ENCODE measurements at regions not wholly inside any gene's neighbourhood (a gene's known extent, or its start where the extent isn't known, plus 50 kb on each side); places are given as distances from the start of the nearest gene placed in this dataset.

DNA sequence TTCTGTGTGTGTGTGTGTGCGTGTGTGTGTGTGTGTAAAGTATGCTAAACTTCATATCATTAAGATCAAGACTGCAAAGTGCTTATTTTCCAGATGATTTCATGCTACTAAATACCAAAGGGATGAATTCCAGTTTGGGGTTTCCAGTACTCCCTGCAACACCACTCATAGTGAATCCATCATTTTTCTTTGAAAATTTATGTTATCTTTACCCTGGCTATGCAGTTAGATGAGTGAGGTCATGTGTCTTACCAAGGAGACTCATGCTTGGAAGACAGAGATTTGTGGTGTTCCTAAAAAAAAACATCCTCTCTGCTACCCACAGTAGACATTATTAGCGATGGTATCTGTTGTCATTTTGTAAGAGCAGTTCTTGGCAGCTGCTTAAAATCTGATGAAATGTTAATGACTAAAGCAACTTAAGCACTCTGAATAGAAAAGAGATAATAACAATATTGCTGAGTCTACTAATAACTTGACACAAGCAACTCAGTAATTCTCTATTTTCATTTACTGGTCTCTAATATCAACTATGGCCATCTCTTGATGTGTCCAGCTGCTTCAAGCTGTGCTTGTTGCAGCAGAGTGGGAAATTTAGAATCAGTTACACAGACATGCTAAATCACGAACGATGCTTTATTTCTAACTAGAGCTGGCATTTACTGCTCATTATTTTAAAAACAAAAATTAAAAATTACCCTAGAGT is 1953.0 kb upstream of the IGFBP7 start:
- H3K36me3 ChIP-seq (ENCODE audit: control insufficient read depth, insufficient read depth, low read length) = no peaks in the 10 kb centered on the region
- H3K4me3 ChIP-seq (ENCODE audit: insufficient read depth, low read depth, low read length) = no peak overlapping the region
- no peaks in the 10 kb centered on the region for H3K27me3 ChIP-seq (ENCODE audit: control insufficient read depth, insufficient read depth, low read length, poor library complexity, severe bottlenecking)
- no peak overlapping the region for H3K27ac ChIP-seq (ENCODE audit: insufficient read depth, low read depth, low read length, poor library complexity, severe bottlenecking)
- WGBS, 2 experiments = 98 to 100% methylated on average over 3 of the region's 4 CpGs
- H3K9me3 ChIP-seq (ENCODE audit: control insufficient read depth, low read length) = no peaks in the 10 kb centered on the region
- no peaks in the 10 kb centered on the region for H3K4me1 ChIP-seq (ENCODE audit: control insufficient read depth, insufficient read depth, low read length)

DNA sequence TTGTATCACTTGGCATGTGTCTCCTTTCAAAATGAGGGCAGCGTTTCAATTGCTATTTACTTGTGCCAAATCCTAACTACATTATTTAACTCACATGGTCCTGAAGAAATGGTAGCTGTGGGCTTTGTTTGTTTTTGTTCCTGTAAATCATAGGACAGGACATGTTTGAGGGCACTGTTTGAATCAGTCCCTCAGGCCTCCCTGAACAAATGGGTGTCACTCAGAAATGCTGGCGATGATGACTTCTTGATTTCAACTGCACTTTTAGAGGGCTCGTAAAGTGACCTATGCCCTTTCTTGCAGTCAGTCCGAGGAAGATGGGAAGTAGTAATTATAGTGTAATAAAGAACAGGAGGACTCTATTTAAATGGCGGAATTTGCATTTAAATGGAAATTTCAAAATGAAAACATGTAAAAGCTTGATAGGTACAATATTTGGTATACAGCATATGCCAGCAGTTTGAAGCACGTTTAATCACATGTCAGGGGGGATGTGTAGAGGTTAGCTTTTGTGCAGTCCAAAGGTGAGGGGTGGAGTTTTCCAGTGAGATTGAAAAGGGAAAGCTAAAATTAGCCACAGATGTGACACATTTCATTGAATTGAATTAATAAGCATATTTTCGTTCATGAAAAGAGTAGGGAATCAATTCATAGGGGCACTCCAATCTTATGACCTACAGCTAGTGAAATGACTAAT is 1958.7 kb upstream of the IGFBP7 start:
- H3K4me1 ChIP-seq (ENCODE audit: control insufficient read depth, insufficient read depth, low read length) = no peaks in the 10 kb centered on the region
- no peaks in the 10 kb centered on the region for H3K36me3 ChIP-seq (ENCODE audit: control insufficient read depth, insufficient read depth, low read length)
- no peaks in the 10 kb centered on the region for H3K9me3 ChIP-seq (ENCODE audit: control insufficient read depth, low read length)
- no peaks in the 10 kb centered on the region for H3K27me3 ChIP-seq (ENCODE audit: control insufficient read depth, insufficient read depth, low read length, poor library complexity, severe bottlenecking)
- no peak overlapping the region for H3K4me3 ChIP-seq (ENCODE audit: insufficient read depth, low read depth, low read length)
- WGBS, 2 experiments = 90 to 91% methylated on average over 6 to 7 of the region's 7 CpGs
- H3K27ac ChIP-seq (ENCODE audit: insufficient read depth, low read depth, low read length, poor library complexity, severe bottlenecking) = no peak overlapping the region

DNA sequence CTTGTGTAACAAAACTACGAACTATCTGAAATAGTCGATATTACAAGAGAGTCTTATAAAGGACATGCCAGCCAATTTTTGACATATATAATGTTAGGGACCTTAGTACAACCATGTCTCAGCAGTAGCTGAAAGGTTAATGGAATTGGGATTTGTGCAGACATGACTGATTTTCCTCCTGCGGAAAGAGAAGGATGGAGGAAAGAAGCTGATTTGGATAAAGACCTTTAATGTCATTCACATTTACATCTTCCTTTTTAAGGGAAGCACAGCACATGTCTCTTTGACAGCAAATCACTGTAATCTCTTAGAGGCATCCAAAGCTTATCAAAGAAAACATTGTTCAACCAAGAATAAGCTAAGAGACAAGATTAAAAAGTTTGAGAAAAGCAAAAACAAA is 1976.2 kb upstream of the IGFBP7 start:
- H3K4me3 ChIP-seq (ENCODE audit: insufficient read depth, low read depth, low read length) = no peak overlapping the region
- 62 to 67% methylated on average over 3 of the region's 3 CpGs for WGBS, 2 experiments
- H3K27me3 ChIP-seq (ENCODE audit: control insufficient read depth, insufficient read depth, low read length, poor library complexity, severe bottlenecking) = no peaks in the 10 kb centered on the region
- H3K4me1 ChIP-seq (ENCODE audit: control insufficient read depth, insufficient read depth, low read length) = no peaks in the 10 kb centered on the region
- no peaks in the 10 kb centered on the region for H3K36me3 ChIP-seq (ENCODE audit: control insufficient read depth, insufficient read depth, low read length)
- H3K9me3 ChIP-seq (ENCODE audit: control insufficient read depth, low read length) = no peaks in the 10 kb centered on the region
- no peak overlapping the region for H3K27ac ChIP-seq (ENCODE audit: insufficient read depth, low read depth, low read length, poor library complexity, severe bottlenecking)

DNA sequence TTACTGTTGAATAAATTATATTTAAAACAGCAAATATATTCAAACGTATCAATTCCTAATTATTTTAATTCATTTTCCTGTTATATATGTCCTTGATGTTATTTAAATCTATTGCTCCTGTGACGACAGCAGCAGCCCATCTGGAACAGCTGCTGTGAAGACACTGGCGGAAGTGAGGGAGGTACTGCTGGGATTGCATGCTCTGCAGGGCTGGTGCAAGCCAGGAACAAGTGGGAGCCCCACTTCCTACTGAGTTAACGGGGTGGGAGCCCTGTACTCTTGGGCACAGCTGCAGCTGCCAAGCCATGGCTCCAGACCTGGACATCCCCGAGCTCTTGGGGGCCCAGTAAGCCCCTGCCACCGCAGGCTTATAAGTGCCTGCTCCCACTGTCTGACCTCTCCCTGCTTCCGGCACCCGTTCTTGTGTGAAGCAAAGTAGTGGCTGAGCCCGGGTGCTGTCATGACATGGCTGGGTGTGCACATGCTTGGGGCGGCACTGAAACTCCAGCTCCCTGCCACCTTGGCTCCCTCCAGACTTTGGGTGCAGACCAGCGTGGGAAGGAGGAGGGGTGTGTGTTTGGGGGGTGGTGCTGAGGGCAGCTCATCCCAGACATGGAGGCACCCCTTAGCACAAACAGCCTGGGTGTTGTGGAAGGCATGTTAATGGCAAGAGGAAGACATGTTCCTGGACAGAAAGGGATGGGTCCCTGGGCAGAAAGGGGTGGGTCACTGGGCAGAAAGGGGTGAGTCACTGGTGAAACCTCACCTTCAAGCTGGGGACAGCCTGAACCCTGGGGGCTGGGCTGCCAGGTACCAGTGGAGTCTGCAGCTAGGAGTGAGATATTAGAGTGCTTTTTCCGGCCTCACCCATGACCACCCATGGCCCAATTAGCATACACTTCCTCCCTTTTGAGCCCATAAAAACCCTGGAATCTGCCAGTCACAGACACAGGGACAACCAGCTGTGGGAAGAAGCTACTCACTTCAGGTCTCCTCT is 1981.3 kb upstream of the IGFBP7 start:
- H3K27me3 ChIP-seq (ENCODE audit: control insufficient read depth, insufficient read depth, low read length, poor library complexity, severe bottlenecking) = no peaks in the 10 kb centered on the region
- no peak overlapping the region for H3K27ac ChIP-seq (ENCODE audit: insufficient read depth, low read depth, low read length, poor library complexity, severe bottlenecking)
- H3K9me3 ChIP-seq (ENCODE audit: control insufficient read depth, low read length) = no peaks in the 10 kb centered on the region
- no peak overlapping the region for H3K4me3 ChIP-seq (ENCODE audit: insufficient read depth, low read depth, low read length)
- H3K4me1 ChIP-seq (ENCODE audit: control insufficient read depth, insufficient read depth, low read length) = no peaks in the 10 kb centered on the region
- WGBS, 2 experiments = 92 to 94% methylated on average over 11 of the region's 12 CpGs
- no peaks in the 10 kb centered on the region for H3K36me3 ChIP-seq (ENCODE audit: control insufficient read depth, insufficient read depth, low read length)

DNA sequence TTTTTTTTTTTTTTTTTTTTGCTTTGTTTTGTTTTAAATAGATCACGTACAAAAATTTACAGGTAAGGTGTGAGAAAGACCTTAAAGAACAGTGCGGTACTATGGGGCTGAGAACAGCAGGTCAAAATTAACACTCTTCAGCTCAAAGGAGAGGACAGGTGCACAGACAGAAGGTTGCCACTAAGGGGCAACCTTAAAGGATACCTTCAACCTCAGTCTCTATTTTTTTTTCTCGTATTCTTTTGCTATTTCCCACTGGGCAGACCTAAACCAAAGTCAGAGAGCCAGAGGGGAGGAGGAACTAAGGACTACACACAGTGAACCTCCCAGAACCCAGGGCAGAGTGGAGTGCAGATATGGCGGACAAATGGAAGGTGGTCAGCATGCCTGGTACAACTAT is 1984.3 kb upstream of the IGFBP7 start:
- no peaks in the 10 kb centered on the region for H3K36me3 ChIP-seq (ENCODE audit: control insufficient read depth, insufficient read depth, low read length)
- H3K27ac ChIP-seq (ENCODE audit: insufficient read depth, low read depth, low read length, poor library complexity, severe bottlenecking) = no peak overlapping the region
- no peaks in the 10 kb centered on the region for H3K9me3 ChIP-seq (ENCODE audit: control insufficient read depth, low read length)
- H3K4me3 ChIP-seq (ENCODE audit: insufficient read depth, low read depth, low read length) = no peak overlapping the region
- WGBS, 2 experiments = 89% methylated on average over 4 of the region's 4 CpGs
- H3K27me3 ChIP-seq (ENCODE audit: control insufficient read depth, insufficient read depth, low read length, poor library complexity, severe bottlenecking) = no peaks in the 10 kb centered on the region
- no peaks in the 10 kb centered on the region for H3K4me1 ChIP-seq (ENCODE audit: control insufficient read depth, insufficient read depth, low read length)

DNA sequence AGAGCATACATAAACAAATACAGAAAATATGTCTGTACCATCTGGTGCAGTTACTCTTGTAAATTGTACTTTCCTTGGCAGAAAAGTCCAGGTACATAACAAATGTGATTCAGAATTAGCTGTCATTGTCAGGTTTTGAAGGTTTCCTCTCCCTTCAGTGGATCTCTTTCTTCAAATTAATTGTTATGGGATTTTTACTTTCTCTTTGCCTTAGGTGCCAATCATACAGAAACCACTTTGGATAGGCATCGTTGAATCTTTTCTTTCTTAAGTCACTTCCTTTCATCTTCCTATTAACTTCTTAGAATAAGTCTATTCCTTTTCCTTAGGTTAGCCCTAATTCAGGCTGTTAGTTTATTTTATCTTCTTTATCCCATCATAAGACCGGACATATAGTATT is 1992.1 kb upstream of the IGFBP7 start:
- Histone ChIP-seq H3K27ac (ENCODE audit: insufficient read depth, low read depth, low read length, poor library complexity, severe bottlenecking) (no peak overlapping the region), H3K4me1 (ENCODE audit: control insufficient read depth, insufficient read depth, low read length) (no peaks in the 10 kb centered on the region), H3K4me3 (ENCODE audit: insufficient read depth, low read depth, low read length) (no peak overlapping the region), H3K36me3 (ENCODE audit: control insufficient read depth, insufficient read depth, low read length) (no peaks in the 10 kb centered on the region), H3K9me3 (ENCODE audit: control insufficient read depth, low read length) (no peaks in the 10 kb centered on the region), H3K27me3 (ENCODE audit: control insufficient read depth, insufficient read depth, low read length, poor library complexity, severe bottlenecking) (no peaks in the 10 kb centered on the region)
- WGBS, 2 experiments = 100% methylated on average over 1 of the region's 2 CpGs

DNA sequence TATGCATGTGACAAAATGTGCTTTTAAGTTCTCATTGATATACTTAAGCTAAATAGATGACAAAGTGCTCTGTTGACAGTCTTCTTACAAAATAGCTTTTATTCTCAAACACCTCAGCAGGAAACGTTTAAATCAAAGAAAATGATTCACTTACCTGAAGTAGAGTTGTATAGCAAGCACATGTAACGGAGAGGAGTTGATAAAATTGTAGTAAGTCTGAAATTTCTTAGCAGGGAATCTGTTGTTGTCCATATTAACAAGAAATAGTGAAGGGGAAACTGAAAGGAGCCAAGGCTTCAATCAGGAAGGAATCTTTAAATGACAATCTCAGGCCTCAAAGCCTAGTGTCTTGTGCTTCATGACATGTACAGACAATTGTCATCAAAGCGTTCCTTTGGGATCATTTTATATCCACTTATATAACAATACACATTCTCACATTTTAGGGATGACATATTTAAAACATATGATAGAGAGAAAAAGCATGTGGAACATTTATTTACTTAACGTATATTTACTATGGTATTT is 2010.2 kb upstream of the IGFBP7 start:
- Histone ChIP-seq H3K4me3 (ENCODE audit: insufficient read depth, low read depth, low read length) (no peak overlapping the region), H3K4me1 (ENCODE audit: control insufficient read depth, insufficient read depth, low read length) (no peaks in the 10 kb centered on the region), H3K36me3 (ENCODE audit: control insufficient read depth, insufficient read depth, low read length) (no peaks in the 10 kb centered on the region), H3K27ac (ENCODE audit: insufficient read depth, low read depth, low read length, poor library complexity, severe bottlenecking) (no peak overlapping the region), H3K9me3 (ENCODE audit: control insufficient read depth, low read length) (no peaks in the 10 kb centered on the region), H3K27me3 (ENCODE audit: control insufficient read depth, insufficient read depth, low read length, poor library complexity, severe bottlenecking) (no peaks in the 10 kb centered on the region)
- WGBS, 2 experiments = 81 to 85% methylated on average over 3 of the region's 4 CpGs

DNA sequence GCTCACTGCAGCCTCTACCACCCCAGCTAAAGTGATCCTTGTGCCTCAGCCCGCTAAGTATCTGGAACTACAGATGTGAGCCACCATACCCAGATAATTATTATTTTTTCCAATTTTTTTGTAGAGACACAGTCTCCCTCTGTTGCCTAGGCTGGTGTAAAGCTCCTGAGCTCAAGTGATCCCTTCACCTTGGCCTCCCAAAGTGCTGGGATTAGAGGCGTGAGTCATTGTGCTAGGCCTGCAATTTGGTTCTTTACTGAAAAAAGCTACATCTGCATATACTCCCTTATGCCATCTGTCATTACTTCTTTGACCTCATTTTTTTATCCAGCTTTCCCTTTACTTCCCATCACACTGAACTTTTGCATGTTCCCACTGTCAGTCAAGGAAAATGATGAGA is 2012.4 kb upstream of the IGFBP7 start:
- no peak overlapping the region for H3K27ac ChIP-seq (ENCODE audit: insufficient read depth, low read depth, low read length, poor library complexity, severe bottlenecking)
- WGBS, 2 experiments = 80 to 81% methylated on average over 1 of the region's 2 CpGs
- H3K9me3 ChIP-seq (ENCODE audit: control insufficient read depth, low read length) = no peaks in the 10 kb centered on the region
- no peak overlapping the region for H3K4me3 ChIP-seq (ENCODE audit: insufficient read depth, low read depth, low read length)
- H3K4me1 ChIP-seq (ENCODE audit: control insufficient read depth, insufficient read depth, low read length) = no peaks in the 10 kb centered on the region
- H3K27me3 ChIP-seq (ENCODE audit: control insufficient read depth, insufficient read depth, low read length, poor library complexity, severe bottlenecking) = no peaks in the 10 kb centered on the region
- no peaks in the 10 kb centered on the region for H3K36me3 ChIP-seq (ENCODE audit: control insufficient read depth, insufficient read depth, low read length)

DNA sequence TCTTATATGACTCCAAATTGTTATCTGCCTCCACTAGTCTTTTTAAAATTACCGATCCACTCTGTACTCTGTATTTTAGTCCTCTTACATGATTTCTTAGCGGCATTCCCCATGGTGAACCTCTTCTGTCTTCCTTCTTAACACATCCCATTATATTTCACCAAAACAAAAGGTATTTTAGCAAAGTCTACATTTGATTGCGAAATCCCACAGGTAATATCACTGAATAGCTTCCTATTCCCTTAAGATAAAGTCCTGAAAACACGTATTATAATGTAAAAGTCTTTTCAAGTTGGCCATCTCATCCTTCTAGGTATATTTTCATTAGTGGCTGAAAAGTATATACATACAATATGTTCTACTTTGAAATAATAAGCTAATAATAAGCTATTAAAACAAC is 2016.0 kb upstream of the IGFBP7 start:
- H3K36me3 ChIP-seq (ENCODE audit: control insufficient read depth, insufficient read depth, low read length) = no peaks in the 10 kb centered on the region
- no peaks in the 10 kb centered on the region for H3K9me3 ChIP-seq (ENCODE audit: control insufficient read depth, low read length)
- H3K4me3 ChIP-seq (ENCODE audit: insufficient read depth, low read depth, low read length) = no peak overlapping the region
- H3K27ac ChIP-seq (ENCODE audit: insufficient read depth, low read depth, low read length, poor library complexity, severe bottlenecking) = no peak overlapping the region
- no peaks in the 10 kb centered on the region for H3K4me1 ChIP-seq (ENCODE audit: control insufficient read depth, insufficient read depth, low read length)
- no peaks in the 10 kb centered on the region for H3K27me3 ChIP-seq (ENCODE audit: control insufficient read depth, insufficient read depth, low read length, poor library complexity, severe bottlenecking)
- 90 to 96% methylated on average over 3 to 4 of the region's 4 CpGs for WGBS, 2 experiments

DNA sequence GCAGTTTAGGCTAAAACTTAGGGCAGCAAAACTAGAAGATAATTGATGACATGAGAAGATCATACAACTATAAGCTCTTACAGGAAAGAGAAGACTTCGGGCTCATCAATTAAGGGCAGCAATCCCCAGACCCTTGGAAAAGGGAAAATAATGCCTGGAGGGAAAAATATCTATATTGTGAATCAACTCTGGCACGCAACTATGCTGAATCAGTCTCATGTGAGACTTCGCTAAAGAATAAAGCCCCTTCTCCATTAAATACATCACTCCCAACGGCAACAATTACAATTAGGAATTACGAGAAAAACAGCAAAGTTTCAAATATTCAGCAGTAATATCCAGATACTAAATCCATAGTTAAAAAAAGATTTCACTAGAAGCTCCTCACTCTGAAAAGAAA is 2016.8 kb upstream of the IGFBP7 start:
- WGBS, 2 experiments = 94 to 95% methylated on average over 5 of the region's 5 CpGs
- H3K4me1 ChIP-seq (ENCODE audit: control insufficient read depth, insufficient read depth, low read length) = no peaks in the 10 kb centered on the region
- no peak overlapping the region for H3K4me3 ChIP-seq (ENCODE audit: insufficient read depth, low read depth, low read length)
- no peaks in the 10 kb centered on the region for H3K9me3 ChIP-seq (ENCODE audit: control insufficient read depth, low read length)
- no peak overlapping the region for H3K27ac ChIP-seq (ENCODE audit: insufficient read depth, low read depth, low read length, poor library complexity, severe bottlenecking)
- H3K27me3 ChIP-seq (ENCODE audit: control insufficient read depth, insufficient read depth, low read length, poor library complexity, severe bottlenecking) = no peaks in the 10 kb centered on the region
- no peaks in the 10 kb centered on the region for H3K36me3 ChIP-seq (ENCODE audit: control insufficient read depth, insufficient read depth, low read length)

Measured in ectodermal cell (in vitro differentiated cells).